Smooth muscle cell (in vitro differentiated cells): ENCODE measurements at regions not wholly inside any gene's neighbourhood (a gene's known extent, or its start where the extent isn't known, plus 50 kb on each side); places are given as distances from the start of the nearest gene placed in this dataset.

ENCODE experiments used
- DNase-seq: peaks from one replicate; lab custom pipeline; 2025; ENCODE audit not compliant: unreplicated experiment; lab: John Stamatoyannopoulos, UW
- H2AFZ ChIP-seq: fragments of 200-600 bp; sonication (generic); 2 replicates; pipeline ENCODE4 v1.6.0; 2016; ENCODE audit warnings: antibody characterized with exemption, low read depth, mild to moderate bottlenecking
- H3F3A ChIP-seq: fragments of 200-600 bp; sonication (generic); 2 replicates; pipeline ENCODE4 v1.6.0; 2017; ENCODE audit warnings: antibody characterized with exemption, low read depth
- H3K27ac ChIP-seq: fragments of 200-600 bp; sonication (generic); 2 replicates; pipeline ENCODE4 v1.5.1; 2016; ENCODE audit warnings: low read depth, mild to moderate bottlenecking
- H3K27me3 ChIP-seq: fragments of 200-600 bp; sonication (generic); 2 replicates; pipeline ENCODE4 v1.6.1; 2016; ENCODE audit warnings: low read depth, mild to moderate bottlenecking
- H3K36me3 ChIP-seq: fragments of 200-600 bp; sonication (generic); 2 replicates; pipeline ENCODE4 v1.5.1; 2016; ENCODE audit warnings: low read depth
- H3K4me1 ChIP-seq: fragments of 200-600 bp; sonication (generic); 2 replicates; pipeline ENCODE4 v1.5.1; 2016; ENCODE audit warnings: low read depth
- H3K4me2 ChIP-seq: fragments of 200-600 bp; sonication (generic); 2 replicates; pipeline ENCODE4 v1.6.0; 2016; ENCODE audit warnings: mild to moderate bottlenecking
- H3K4me3 ChIP-seq: fragments of 200-600 bp; sonication (generic); 2 replicates; pipeline ENCODE4 v1.5.1; 2016; ENCODE audit warnings: mild to moderate bottlenecking
- H3K79me2 ChIP-seq: fragments of 200-600 bp; sonication (generic); 2 replicates; pipeline ENCODE4 v1.6.0; 2016; ENCODE audit warnings: low read depth, mild to moderate bottlenecking
- H3K9ac ChIP-seq: fragments of 200-600 bp; sonication (generic); 2 replicates; pipeline ENCODE4 v1.6.0; 2016; ENCODE audit warnings: low read depth
- H3K9me3 ChIP-seq: fragments of 200-600 bp; sonication (generic); replicated peaks from 2 replicates; pipeline ENCODE4 v1.5.1; 2016; ENCODE audit warnings: low read depth
- H4K20me1 ChIP-seq: fragments of 200-600 bp; sonication (generic); 2 replicates; pipeline ENCODE4 v1.6.0; 2016; ENCODE audit warnings: low read depth
- WGBS: methylation state at CpG from one replicate; pipeline ENCODE4 v1.1.7; 2016; ENCODE audit warnings: low lambda C conversion rate; 5-methylcytosine and 5-hydroxymethylcytosine counted together
- TF ChIP-seq, protein P1 (sequence below): fragments of 200-600 bp; sonication (generic); IDR thresholded peaks from 2 replicates; pipeline ENCODE4 v1.5.1; 2017; ENCODE audit warnings: borderline replicate concordance, mild to moderate bottlenecking, antibody characterized with exemption; ENCODE audit not compliant: insufficient read depth, poor library complexity, severe bottlenecking

- Histone ChIP-seq H4K20me1 (peaks cover 6% of the 10 kb centered on the region), H3K4me3 (no peak overlapping the region), H3K9me3 (no peaks in the 10 kb centered on the region), H3K79me2 (no peaks in the 10 kb centered on the region), H3K36me3 (no peaks in the 10 kb centered on the region), H2AFZ (no peak overlapping the region), H3K27ac (no peak overlapping the region), H3K4me1 (peaks cover 4% of the 10 kb centered on the region), H3K27me3 (no peaks in the 10 kb centered on the region), H3F3A (peaks cover 3% of the 10 kb centered on the region), H3K9ac (no peak overlapping the region), H3K4me2 (peak overlapping the region; percentile 39)
- WGBS, result 64% methylated on average over 3 of the region's 3 CpGs
- no peak for DNase-seq
- TF ChIP-seq, protein P1, sequence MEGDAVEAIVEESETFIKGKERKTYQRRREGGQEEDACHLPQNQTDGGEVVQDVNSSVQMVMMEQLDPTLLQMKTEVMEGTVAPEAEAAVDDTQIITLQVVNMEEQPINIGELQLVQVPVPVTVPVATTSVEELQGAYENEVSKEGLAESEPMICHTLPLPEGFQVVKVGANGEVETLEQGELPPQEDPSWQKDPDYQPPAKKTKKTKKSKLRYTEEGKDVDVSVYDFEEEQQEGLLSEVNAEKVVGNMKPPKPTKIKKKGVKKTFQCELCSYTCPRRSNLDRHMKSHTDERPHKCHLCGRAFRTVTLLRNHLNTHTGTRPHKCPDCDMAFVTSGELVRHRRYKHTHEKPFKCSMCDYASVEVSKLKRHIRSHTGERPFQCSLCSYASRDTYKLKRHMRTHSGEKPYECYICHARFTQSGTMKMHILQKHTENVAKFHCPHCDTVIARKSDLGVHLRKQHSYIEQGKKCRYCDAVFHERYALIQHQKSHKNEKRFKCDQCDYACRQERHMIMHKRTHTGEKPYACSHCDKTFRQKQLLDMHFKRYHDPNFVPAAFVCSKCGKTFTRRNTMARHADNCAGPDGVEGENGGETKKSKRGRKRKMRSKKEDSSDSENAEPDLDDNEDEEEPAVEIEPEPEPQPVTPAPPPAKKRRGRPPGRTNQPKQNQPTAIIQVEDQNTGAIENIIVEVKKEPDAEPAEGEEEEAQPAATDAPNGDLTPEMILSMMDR, result no peak
Measured at GRCh38 chr7:140249036-140249806, 72.4 kb upstream of the KDM7A start.

DNA sequence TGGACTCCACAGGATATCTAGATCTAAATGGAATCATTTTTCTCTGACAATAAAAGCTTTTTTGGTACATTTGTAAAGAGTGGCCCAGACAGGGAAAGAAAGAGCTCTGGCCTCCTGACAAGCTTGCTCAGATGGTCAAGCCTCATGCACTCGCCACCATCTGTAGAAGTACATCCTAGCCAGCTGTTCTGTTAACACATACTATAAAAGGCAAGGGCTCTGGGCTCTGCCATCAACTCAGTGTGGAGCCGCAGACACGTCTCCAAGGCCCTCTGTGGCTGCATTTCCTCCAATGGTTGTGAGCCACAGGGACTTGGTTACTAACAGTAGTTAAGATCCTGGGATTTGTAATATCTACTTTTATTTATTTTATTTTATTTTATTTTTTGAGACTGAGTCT is 70.8 kb upstream of the KDM7A start:
- Histone ChIP-seq H3K4me2 (no peak overlapping the region), H4K20me1 (no peaks in the 10 kb centered on the region), H3K27ac (no peak overlapping the region), H3K79me2 (no peaks in the 10 kb centered on the region), H2AFZ (no peak overlapping the region), H3K27me3 (no peaks in the 10 kb centered on the region), H3K9ac (no peak overlapping the region), H3K4me1 (no peaks in the 10 kb centered on the region), H3F3A (no peaks in the 10 kb centered on the region), H3K4me3 (no peak overlapping the region), H3K9me3 (no peaks in the 10 kb centered on the region), H3K36me3 (no peaks in the 10 kb centered on the region)
- no peak for DNase-seq
- WGBS, result 33% methylated on average over 3 of the region's 3 CpGs
- TF ChIP-seq, protein P1, result no peak

DNA sequence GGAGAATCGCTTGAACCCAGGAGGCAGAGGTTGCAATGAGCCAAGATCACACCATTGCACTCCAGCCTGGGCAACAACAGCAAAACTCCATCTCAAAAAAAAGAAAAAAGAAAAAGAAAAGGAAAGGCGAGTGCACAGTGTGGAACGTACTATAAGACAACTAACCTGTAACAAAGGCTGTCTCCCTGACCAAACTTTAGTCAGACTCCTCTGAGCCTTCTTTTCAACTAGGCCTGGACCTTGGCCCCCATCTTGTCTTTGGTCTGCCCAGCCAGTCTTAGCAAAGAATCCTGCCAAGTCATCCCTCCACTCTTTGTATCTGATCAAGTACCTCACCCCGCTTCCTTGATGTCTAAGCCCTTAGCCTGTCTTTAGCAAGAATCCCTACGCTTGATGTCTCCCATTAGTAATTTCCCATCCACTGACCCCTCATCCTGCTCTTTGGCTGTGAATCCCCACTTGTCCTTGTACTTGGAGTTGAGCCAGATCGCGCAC is 68.9 kb upstream of the KDM7A start:
- Histone ChIP-seq H3K4me3 (no peak overlapping the region), H3K4me2 (no peak overlapping the region), H3K27me3 (no peaks in the 10 kb centered on the region), H3K9me3 (no peaks in the 10 kb centered on the region), H3K9ac (no peak overlapping the region), H2AFZ (no peak overlapping the region), H3K36me3 (no peaks in the 10 kb centered on the region), H3F3A (no peaks in the 10 kb centered on the region), H3K4me1 (no peaks in the 10 kb centered on the region), H4K20me1 (no peaks in the 10 kb centered on the region), H3K79me2 (no peaks in the 10 kb centered on the region), H3K27ac (no peak overlapping the region)
- TF ChIP-seq, protein P1, result no peak
- DNase-seq, result no peak
- 99% methylated on average over 7 of the region's 7 CpGs for WGBS
